ENCODE measurements at regions not wholly inside any gene's neighbourhood (a gene's known extent, or its start where the extent isn't known, plus 50 kb on each side); places are given as distances from the start of the nearest gene placed in this dataset.

GRCh38 chr5:36370073-36370472 is 68.4 kb upstream of the RANBP3L start:
- no peak overlapping the region for H4K8ac ChIP-seq (ENCODE audit: low read depth, low read length)
- no peak overlapping the region for H2BK5ac ChIP-seq (ENCODE audit: low read length)
- H2BK120ac ChIP-seq (ENCODE audit: low read depth, low read length), result no peak overlapping the region
- H3K27ac ChIP-seq (ENCODE audit: low read depth, low read length), result no peak overlapping the region
- no peaks in the 10 kb centered on the region for H3K36me3 ChIP-seq (ENCODE audit: control insufficient read depth, insufficient read depth, low read length)
- no peak overlapping the region for H3K4me3 ChIP-seq (ENCODE audit: low read length)
- no peaks in the 10 kb centered on the region for H3K79me1 ChIP-seq (ENCODE audit: low read length)
- no peak overlapping the region for H3K56ac ChIP-seq (ENCODE audit: low read length)
- H3K18ac ChIP-seq (ENCODE audit: low read length), result no peak overlapping the region
- H2BK15ac ChIP-seq (replicated peaks; ENCODE audit: low read depth), result no peak overlapping the region
- no peak overlapping the region for H2AK5ac ChIP-seq (ENCODE audit: low read length)
- no peak overlapping the region for H3K4ac ChIP-seq (ENCODE audit: low read depth, low read length)
- no peak overlapping the region for H3K4me2 ChIP-seq (ENCODE audit: low read length)
- H3K79me2 ChIP-seq (ENCODE audit: control insufficient read depth, insufficient read depth, low read length), result no peaks in the 10 kb centered on the region
- H3K23ac ChIP-seq (ENCODE audit: low read length), result no peak overlapping the region
- H3K9ac ChIP-seq (ENCODE audit: low read length), result no peak overlapping the region
- WGBS (ENCODE audit: extremely low coverage, insufficient coverage, low lambda C conversion rate), result no CpG with 5 or more reads among the region's 2 CpGs
- H4K5ac ChIP-seq (ENCODE audit: low read length), result no peak overlapping the region
- no peaks in the 10 kb centered on the region for H3K4me1 ChIP-seq (ENCODE audit: control insufficient read depth, low read depth, low read length)
- no peaks in the 10 kb centered on the region for H3K27me3 ChIP-seq (ENCODE audit: insufficient read depth, low read length, poor library complexity)
- DNase-seq, result no peak

GRCh38 chr5:36371366-36371765 is 69.7 kb upstream of the RANBP3L start:
- H3K27me3 ChIP-seq (ENCODE audit: insufficient read depth, low read length, poor library complexity), result no peaks in the 10 kb centered on the region
- H3K4ac ChIP-seq (ENCODE audit: low read depth, low read length), result no peak overlapping the region
- no peaks in the 10 kb centered on the region for H3K4me1 ChIP-seq (ENCODE audit: control insufficient read depth, low read depth, low read length)
- H3K23ac ChIP-seq (ENCODE audit: low read length), result no peak overlapping the region
- no peak for DNase-seq
- H4K5ac ChIP-seq (ENCODE audit: low read length), result no peak overlapping the region
- H3K4me2 ChIP-seq (ENCODE audit: low read length), result no peak overlapping the region
- no CpG with 5 or more reads among the region's 6 CpGs for WGBS (ENCODE audit: extremely low coverage, insufficient coverage, low lambda C conversion rate)
- no peak overlapping the region for H4K8ac ChIP-seq (ENCODE audit: low read depth, low read length)
- no peak overlapping the region for H2BK120ac ChIP-seq (ENCODE audit: low read depth, low read length)
- H3K79me2 ChIP-seq (ENCODE audit: control insufficient read depth, insufficient read depth, low read length), result no peaks in the 10 kb centered on the region
- H3K9ac ChIP-seq (ENCODE audit: low read length), result no peak overlapping the region
- no peak overlapping the region for H3K27ac ChIP-seq (ENCODE audit: low read depth, low read length)
- H3K79me1 ChIP-seq (ENCODE audit: low read length), result no peaks in the 10 kb centered on the region
- H3K56ac ChIP-seq (ENCODE audit: low read length), result no peak overlapping the region
- no peak overlapping the region for H2BK15ac ChIP-seq (replicated peaks; ENCODE audit: low read depth)
- H3K36me3 ChIP-seq (ENCODE audit: control insufficient read depth, insufficient read depth, low read length), result no peaks in the 10 kb centered on the region
- no peak overlapping the region for H2AK5ac ChIP-seq (ENCODE audit: low read length)
- H3K18ac ChIP-seq (ENCODE audit: low read length), result no peak overlapping the region
- H3K4me3 ChIP-seq (ENCODE audit: low read length), result no peak overlapping the region
- H2BK5ac ChIP-seq (ENCODE audit: low read length), result no peak overlapping the region

DNA sequence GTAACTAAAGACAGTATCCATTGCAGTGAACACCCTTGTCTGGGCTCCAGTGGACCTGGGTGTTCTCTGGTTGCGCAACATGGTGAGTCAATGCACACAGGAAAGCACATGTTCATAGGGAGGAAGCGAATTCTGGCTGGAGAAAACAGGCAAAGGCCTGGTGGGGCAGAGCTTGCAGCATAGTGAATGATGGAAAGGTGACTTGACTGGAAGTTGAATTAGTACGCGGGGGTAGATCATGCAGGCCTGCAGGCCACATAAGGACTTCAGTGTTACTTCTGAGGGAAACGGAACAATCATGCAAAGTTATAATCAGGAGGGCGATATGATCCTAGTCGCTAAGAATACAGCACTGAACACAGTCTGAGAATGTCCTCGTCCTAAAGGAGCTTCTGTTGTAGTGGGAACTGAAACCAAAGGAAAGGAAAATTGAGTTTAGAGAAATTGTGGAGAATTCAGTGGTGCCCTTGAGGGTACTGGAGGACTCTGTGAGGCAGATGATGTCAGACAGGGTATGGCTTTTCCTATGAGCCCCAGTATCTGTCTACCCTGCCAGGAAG is 71.9 kb upstream of the RANBP3L start:
- Histone ChIP-seq H4K8ac (ENCODE audit: low read depth, low read length) (no peak overlapping the region), H3K27ac (ENCODE audit: low read depth, low read length) (no peak overlapping the region), H3K79me1 (ENCODE audit: low read length) (no peaks in the 10 kb centered on the region), H4K5ac (ENCODE audit: low read length) (no peak overlapping the region), H3K4me1 (ENCODE audit: control insufficient read depth, low read depth, low read length) (no peaks in the 10 kb centered on the region), H3K9ac (ENCODE audit: low read length) (no peak overlapping the region), H3K36me3 (ENCODE audit: control insufficient read depth, insufficient read depth, low read length) (no peaks in the 10 kb centered on the region), H2BK5ac (ENCODE audit: low read length) (no peak overlapping the region), H3K56ac (ENCODE audit: low read length) (no peak overlapping the region), H2BK120ac (ENCODE audit: low read depth, low read length) (no peak overlapping the region), H2BK15ac (replicated peaks; ENCODE audit: low read depth) (no peak overlapping the region), H3K18ac (ENCODE audit: low read length) (no peak overlapping the region), H3K4ac (ENCODE audit: low read depth, low read length) (no peak overlapping the region), H3K23ac (ENCODE audit: low read length) (no peak overlapping the region), H3K4me2 (ENCODE audit: low read length) (no peak overlapping the region), H3K4me3 (ENCODE audit: low read length) (no peak overlapping the region), H3K27me3 (ENCODE audit: insufficient read depth, low read length, poor library complexity) (no peaks in the 10 kb centered on the region), H2AK5ac (ENCODE audit: low read length) (no peak overlapping the region), H3K79me2 (ENCODE audit: control insufficient read depth, insufficient read depth, low read length) (no peaks in the 10 kb centered on the region)
- no peak for DNase-seq
- WGBS (ENCODE audit: extremely low coverage, insufficient coverage, low lambda C conversion rate), result no CpG with 5 or more reads among the region's 8 CpGs

- Histone ChIP-seq H3K79me1 (ENCODE audit: low read length) (no peaks in the 10 kb centered on the region), H3K36me3 (ENCODE audit: control insufficient read depth, insufficient read depth, low read length) (no peaks in the 10 kb centered on the region), H2AK5ac (ENCODE audit: low read length) (no peak overlapping the region), H3K18ac (ENCODE audit: low read length) (no peak overlapping the region), H3K9ac (ENCODE audit: low read length) (no peak overlapping the region), H4K8ac (ENCODE audit: low read depth, low read length) (no peak overlapping the region), H3K23ac (ENCODE audit: low read length) (no peak overlapping the region), H3K27me3 (ENCODE audit: insufficient read depth, low read length, poor library complexity) (no peaks in the 10 kb centered on the region), H3K4me1 (ENCODE audit: control insufficient read depth, low read depth, low read length) (no peaks in the 10 kb centered on the region), H2BK120ac (ENCODE audit: low read depth, low read length) (no peak overlapping the region), H3K79me2 (ENCODE audit: control insufficient read depth, insufficient read depth, low read length) (no peaks in the 10 kb centered on the region), H2BK5ac (ENCODE audit: low read length) (no peak overlapping the region), H3K56ac (ENCODE audit: low read length) (no peak overlapping the region), H3K4me2 (ENCODE audit: low read length) (no peak overlapping the region), H3K27ac (ENCODE audit: low read depth, low read length) (no peak overlapping the region), H3K4me3 (ENCODE audit: low read length) (no peak overlapping the region), H4K5ac (ENCODE audit: low read length) (no peak overlapping the region), H2BK15ac (replicated peaks; ENCODE audit: low read depth) (no peak overlapping the region), H3K4ac (ENCODE audit: low read depth, low read length) (no peak overlapping the region)
- WGBS (ENCODE audit: extremely low coverage, insufficient coverage, low lambda C conversion rate), result no CpG with 5 or more reads among the region's 3 CpGs
- no peak for DNase-seq
Measured at GRCh38 chr5:36374266-36374862, 72.7 kb upstream of the RANBP3L start.

GRCh38 chr5:36377192-36377591 is 75.5 kb upstream of the RANBP3L start:
- no peak for DNase-seq
- Histone ChIP-seq H3K27ac (ENCODE audit: low read depth, low read length) (no peak overlapping the region), H4K5ac (ENCODE audit: low read length) (no peak overlapping the region), H2BK120ac (ENCODE audit: low read depth, low read length) (no peak overlapping the region), H3K36me3 (ENCODE audit: control insufficient read depth, insufficient read depth, low read length) (no peaks in the 10 kb centered on the region), H3K79me1 (ENCODE audit: low read length) (no peaks in the 10 kb centered on the region), H2BK5ac (ENCODE audit: low read length) (no peak overlapping the region), H3K79me2 (ENCODE audit: control insufficient read depth, insufficient read depth, low read length) (no peaks in the 10 kb centered on the region), H3K56ac (ENCODE audit: low read length) (no peak overlapping the region), H3K18ac (ENCODE audit: low read length) (no peak overlapping the region), H3K27me3 (ENCODE audit: insufficient read depth, low read length, poor library complexity) (no peaks in the 10 kb centered on the region), H3K4me3 (ENCODE audit: low read length) (no peak overlapping the region), H3K4me1 (ENCODE audit: control insufficient read depth, low read depth, low read length) (no peaks in the 10 kb centered on the region), H3K23ac (ENCODE audit: low read length) (no peak overlapping the region), H3K9ac (ENCODE audit: low read length) (no peak overlapping the region), H2BK15ac (replicated peaks; ENCODE audit: low read depth) (no peak overlapping the region), H3K4ac (ENCODE audit: low read depth, low read length) (no peak overlapping the region), H4K8ac (ENCODE audit: low read depth, low read length) (no peak overlapping the region), H3K4me2 (ENCODE audit: low read length) (no peak overlapping the region), H2AK5ac (ENCODE audit: low read length) (no peak overlapping the region)
- WGBS (ENCODE audit: extremely low coverage, insufficient coverage, low lambda C conversion rate), result no CpG with 5 or more reads among the region's 2 CpGs

- H3K4me1 ChIP-seq (ENCODE audit: control insufficient read depth, low read depth, low read length), result no peaks in the 10 kb centered on the region
Measured at GRCh38 chr5:36378551-36378950, 76.8 kb upstream of the RANBP3L start.

More at GRCh38 chr5:36378551-36378950, 76.8 kb upstream of the RANBP3L start:
- Histone ChIP-seq H3K4me2 (ENCODE audit: low read length) (no peak overlapping the region), H3K4ac (ENCODE audit: low read depth, low read length) (no peak overlapping the region), H3K79me1 (ENCODE audit: low read length) (no peaks in the 10 kb centered on the region), H2AK5ac (ENCODE audit: low read length) (no peak overlapping the region), H3K56ac (ENCODE audit: low read length) (no peak overlapping the region), H3K27ac (ENCODE audit: low read depth, low read length) (no peak overlapping the region), H2BK120ac (ENCODE audit: low read depth, low read length) (no peak overlapping the region), H3K36me3 (ENCODE audit: control insufficient read depth, insufficient read depth, low read length) (no peaks in the 10 kb centered on the region), H4K5ac (ENCODE audit: low read length) (no peak overlapping the region), H3K4me3 (ENCODE audit: low read length) (no peak overlapping the region), H2BK5ac (ENCODE audit: low read length) (no peak overlapping the region), H4K8ac (ENCODE audit: low read depth, low read length) (no peak overlapping the region), H3K18ac (ENCODE audit: low read length) (no peak overlapping the region), H3K23ac (ENCODE audit: low read length) (no peak overlapping the region), H3K27me3 (ENCODE audit: insufficient read depth, low read length, poor library complexity) (no peaks in the 10 kb centered on the region), H2BK15ac (replicated peaks; ENCODE audit: low read depth) (no peak overlapping the region), H3K79me2 (ENCODE audit: control insufficient read depth, insufficient read depth, low read length) (no peaks in the 10 kb centered on the region), H3K9ac (ENCODE audit: low read length) (no peak overlapping the region)
- no peak for DNase-seq
- WGBS (ENCODE audit: extremely low coverage, insufficient coverage, low lambda C conversion rate), result no CpG with 5 or more reads among the region's 1 CpG

Data from mesendoderm (in vitro differentiated cells).